C4-2B (cell line): ENCODE measurements at regions not wholly inside any gene's neighbourhood (a gene's known extent, or its start where the extent isn't known, plus 50 kb on each side); places are given as distances from the start of the nearest gene placed in this dataset.

ENCODE experiments used
- ZFX ChIP-seq: fragments of 450-650 bp; IDR thresholded peaks from 2 replicates; pipeline ENCODE4 v1.6.1; 2017
- TF ChIP-seq, protein P1 (sequence below): fragments of 450-650 bp; conservative IDR thresholded peaks from 2 replicates; pipeline ENCODE4 v1.5.1; 2017; ENCODE audit warnings: mild to moderate bottlenecking

- TF ChIP-seq, protein P1, sequence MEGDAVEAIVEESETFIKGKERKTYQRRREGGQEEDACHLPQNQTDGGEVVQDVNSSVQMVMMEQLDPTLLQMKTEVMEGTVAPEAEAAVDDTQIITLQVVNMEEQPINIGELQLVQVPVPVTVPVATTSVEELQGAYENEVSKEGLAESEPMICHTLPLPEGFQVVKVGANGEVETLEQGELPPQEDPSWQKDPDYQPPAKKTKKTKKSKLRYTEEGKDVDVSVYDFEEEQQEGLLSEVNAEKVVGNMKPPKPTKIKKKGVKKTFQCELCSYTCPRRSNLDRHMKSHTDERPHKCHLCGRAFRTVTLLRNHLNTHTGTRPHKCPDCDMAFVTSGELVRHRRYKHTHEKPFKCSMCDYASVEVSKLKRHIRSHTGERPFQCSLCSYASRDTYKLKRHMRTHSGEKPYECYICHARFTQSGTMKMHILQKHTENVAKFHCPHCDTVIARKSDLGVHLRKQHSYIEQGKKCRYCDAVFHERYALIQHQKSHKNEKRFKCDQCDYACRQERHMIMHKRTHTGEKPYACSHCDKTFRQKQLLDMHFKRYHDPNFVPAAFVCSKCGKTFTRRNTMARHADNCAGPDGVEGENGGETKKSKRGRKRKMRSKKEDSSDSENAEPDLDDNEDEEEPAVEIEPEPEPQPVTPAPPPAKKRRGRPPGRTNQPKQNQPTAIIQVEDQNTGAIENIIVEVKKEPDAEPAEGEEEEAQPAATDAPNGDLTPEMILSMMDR, result no peak
- no peak for TF ChIP-seq ZFX
Observed at GRCh38 chr13:105660561-105660960, 874.9 kb downstream of the EFNB2 start.
